SK-N-SH (cell line): ENCODE measurements at regions not wholly inside any gene's neighbourhood (a gene's known extent, or its start where the extent isn't known, plus 50 kb on each side); places are given as distances from the start of the nearest gene placed in this dataset.

Source experiments
- CTCF ChIA-PET: fragments of 300-600, 350-600 bp; formaldehyde crosslinking; extraction: SDS; loops from one replicate; lab custom pipeline; 2021; lab: Yijun Ruan, JAX
- POLR2A ChIA-PET: fragments of 350-600 bp; sonication (Branson Sonifier 250); formaldehyde crosslinking; extraction: SDS; loops from one replicate; lab custom pipeline; 2020; ENCODE audit warnings: antibody characterized with exemption, inconsistent platforms; lab: Yijun Ruan, JAX
- DNase-seq: peaks from one replicate; pipeline ENCODE4 v3.0.0; 2012
- H2AFZ ChIP-seq: fragments of 200-600 bp; sonication (generic); 2 replicates; pipeline ENCODE4 v1.8.1; 2016; ENCODE audit warnings: antibody characterized with exemption, mild to moderate bottlenecking, low read depth
- H3F3A ChIP-seq: fragments of 200-600 bp; sonication (generic); replicated peaks from 2 replicates; pipeline ENCODE3; 2016; ENCODE audit warnings: antibody characterized with exemption, mild to moderate bottlenecking; ENCODE audit not compliant: insufficient read depth
- H3K27ac ChIP-seq, 2 experiments: fragments of 200-500 bp in 1 of 2; fragments of 200-600 bp in 1 of 2; sonication (Bioruptor generic) in 1 of 2; sonication (generic), shearing (Covaris generic) in 1 of 2; 2 replicates each; pipeline versions ENCODE4 v1.5.1 to v1.6.1; 2014 to 2016; ENCODE audit warnings: low read depth in 2 of 2, inconsistent platforms in 1 of 2, low read length in 1 of 2, mild to moderate bottlenecking in 1 of 2, mixed read lengths in 1 of 2
- H3K27me3 ChIP-seq: fragments of 200-600 bp; sonication (generic), shearing (Covaris generic); 2 replicates; pipeline ENCODE4 v1.6.1; 2016; ENCODE audit warnings: mixed run types; ENCODE audit not compliant: insufficient read depth
- H3K36me3 ChIP-seq, 2 experiments: fragments of 200-500 bp in 1 of 2; fragments of 200-600 bp in 1 of 2; sonication (Bioruptor generic) in 1 of 2; sonication (generic) in 1 of 2; replicated peaks in 1 of 2; 2 replicates each; pipeline versions ENCODE3 to v1.5.1; 2014 to 2016; ENCODE audit warnings: low read length in 1 of 2, mild to moderate bottlenecking in 1 of 2; ENCODE audit not compliant: insufficient read depth in 2 of 2, control insufficient read depth in 1 of 2
- H3K4me1 ChIP-seq, 2 experiments: fragments of 200-500 bp in 1 of 2; fragments of 200-600 bp in 1 of 2; sonication (Bioruptor generic) in 1 of 2; sonication (generic), shearing (Covaris generic) in 1 of 2; 2 replicates each; pipeline versions ENCODE4 v1.5.1 to v1.6.1; 2014 to 2016; ENCODE audit warnings: low read depth in 1 of 2, low read length in 1 of 2, mixed run types in 1 of 2; ENCODE audit not compliant: insufficient read depth in 2 of 2, control insufficient read depth in 1 of 2
- H3K4me2 ChIP-seq: fragments of 200-600 bp; sonication (generic), shearing (Covaris generic); 2 replicates; pipeline ENCODE4 v1.6.1; 2017; ENCODE audit warnings: mixed run types
- H3K4me3 ChIP-seq, 2 experiments: fragments of 200-500 bp in 1 of 2; fragments of 200-600 bp in 1 of 2; sonication (Bioruptor generic) in 1 of 2; sonication (generic), shearing (Covaris generic) in 1 of 2; 2 replicates each; pipeline versions ENCODE4 v1.5.1 to v1.8.1; 2014 to 2016; ENCODE audit warnings: low read depth in 2 of 2, inconsistent platforms in 1 of 2, low read length in 1 of 2, mild to moderate bottlenecking in 1 of 2, mixed read lengths in 1 of 2, moderate library complexity in 1 of 2
- H3K79me2 ChIP-seq: fragments of 200-600 bp; sonication (generic); 2 replicates; pipeline ENCODE4 v1.8.1; 2017; ENCODE audit warnings: mild to moderate bottlenecking; ENCODE audit not compliant: insufficient read depth
- H3K9ac ChIP-seq: fragments of 200-600 bp; sonication (generic); 2 replicates; pipeline ENCODE4 v1.6.1; 2017; ENCODE audit warnings: mixed run types
- H3K9me2 ChIP-seq: fragments of 200-600 bp; sonication (generic); 2 replicates; pipeline ENCODE4 v1.6.1; 2017; ENCODE audit warnings: mixed run types
- H3K9me3 ChIP-seq: fragments of 200-600 bp; sonication (generic); 2 replicates; pipeline ENCODE4 v1.6.1; 2017; ENCODE audit warnings: mixed run types, mild to moderate bottlenecking, moderate library complexity
- H4K20me1 ChIP-seq: fragments of 200-600 bp; sonication (generic); 2 replicates; pipeline ENCODE4 v1.6.1; 2017; ENCODE audit warnings: mild to moderate bottlenecking, mixed run types; ENCODE audit not compliant: insufficient read depth
- CHD2 ChIP-seq: fragments of 150-350 bp; IDR thresholded peaks from 2 replicates; pipeline ENCODE4 v1.6.1; 2018; ENCODE audit warnings: low read length; ENCODE audit not compliant: partially characterized antibody
- CTCF ChIP-seq: fragments of 200-600 bp; sonication (generic); IDR thresholded peaks from 2 replicates; pipeline ENCODE4 v1.6.1; 2017; ENCODE audit warnings: antibody characterized with exemption, mild to moderate bottlenecking, moderate library complexity
- ELF1 ChIP-seq: IDR thresholded peaks from 2 replicates; pipeline ENCODE4 v1.4.0; 2012
- EP300 ChIP-seq, 2 experiments: IDR thresholded peaks; 2 replicates each; pipeline versions ENCODE4 v1.4.0 to v1.6.1; 2012; ENCODE audit warnings: borderline replicate concordance in 1 of 2, low read depth in 1 of 2, low read length in 1 of 2
- EZH2phosphoT487 ChIP-seq: fragments of 200-600 bp; sonication (generic); IDR thresholded peaks from 2 replicates; pipeline ENCODE4 v1.6.1; 2017; ENCODE audit warnings: low read depth, mixed run types, mild to moderate bottlenecking, antibody characterized with exemption, moderate library complexity, borderline replicate concordance
- GABPA ChIP-seq: IDR thresholded peaks from 2 replicates; pipeline ENCODE4 v1.4.0; 2012; ENCODE audit warnings: low read depth, mild to moderate bottlenecking
- MEF2A ChIP-seq: IDR thresholded peaks from 2 replicates; pipeline ENCODE4 v1.4.0; 2012; ENCODE audit warnings: low read depth, borderline replicate concordance
- NRF1 ChIP-seq: IDR thresholded peaks from 2 replicates; pipeline ENCODE4 v1.6.1; 2012; ENCODE audit warnings: low read depth, mild to moderate bottlenecking, low read length
- RAD21 ChIP-seq: IDR thresholded peaks from 2 replicates; pipeline ENCODE4 v1.6.1; 2012; ENCODE audit warnings: mild to moderate bottlenecking, low read length
- SIN3A ChIP-seq: IDR thresholded peaks from 2 replicates; pipeline ENCODE4 v1.6.1; 2012; ENCODE audit warnings: low read depth, mild to moderate bottlenecking, low read length, moderate library complexity, borderline replicate concordance
- TCF12 ChIP-seq: IDR thresholded peaks from 2 replicates; pipeline ENCODE4 v1.4.0; 2012
- USF2 ChIP-seq: fragments of 150-350 bp; IDR thresholded peaks from 2 replicates; pipeline ENCODE4 v1.6.1; 2017; ENCODE audit warnings: antibody characterized with exemption, low read length, low read depth, borderline replicate concordance
- WGBS: methylation state at CpG from one replicate; pipeline ENCODE4 v1.1.6; 2017; ENCODE audit warnings: low lambda C conversion rate; 5-methylcytosine and 5-hydroxymethylcytosine counted together

GRCh38 chr13:37984357-37984756 is 114.8 kb upstream of the TRPC4 start:
- H4K20me1 ChIP-seq: no peaks in the 10 kb centered on the region
- no peaks in the 10 kb centered on the region for H3K9me3 ChIP-seq
- H3K9me2 ChIP-seq: no peaks in the 10 kb centered on the region
- ChIA-PET POLR2A (no interaction called here), CTCF (no interaction called here)
- H3F3A ChIP-seq: no peaks in the 10 kb centered on the region
- peak overlapping the region in 1 of 2 experiments; percentile 36; a peak in 1 of 4 replicates for H3K4me3 ChIP-seq
- H3K4me1 ChIP-seq: no peaks in the 10 kb centered on the region; a peak in 1 of 4 replicates
- no peak for DNase-seq
- WGBS: 42% methylated on average over 6 of the region's 6 CpGs
- no peaks in the 10 kb centered on the region for H3K79me2 ChIP-seq
- TF ChIP-seq CTCF (peak; percentile 29), MEF2A (no peak)
- H2AFZ ChIP-seq: no peak overlapping the region
- no peak overlapping the region for H3K4me2 ChIP-seq
- no peak overlapping the region for H3K27ac ChIP-seq
- H3K27me3 ChIP-seq: no peaks in the 10 kb centered on the region
- no peak overlapping the region for H3K9ac ChIP-seq
- H3K36me3 ChIP-seq: no peaks in the 10 kb centered on the region

GRCh38 chr13:37981932-37982331 is 112.4 kb upstream of the TRPC4 start:
- CTCF ChIA-PET: interaction anchor here (0.9 kb wide), 1 partner anchor 18 kb away, joined by 3 read pairs; no protein-coding TSS in a partner anchor
- TF ChIP-seq EP300 (IDR thresholded peaks at IDR 0.05; ENCODE audit: borderline replicate concordance in 1 of 2, low read depth in 1 of 2, low read length in 1 of 2) (no peak), EZH2phosphoT487 (no peak), SIN3A (no peak), RAD21 (no peak)
- Histone ChIP-seq H3K9me3 (no peaks in the 10 kb centered on the region), H3K36me3 (no peaks in the 10 kb centered on the region), H3K4me2 (no peak overlapping the region), H3K4me1 (no peaks in the 10 kb centered on the region; a peak in 1 of 4 replicates), H3F3A (no peaks in the 10 kb centered on the region), H3K79me2 (no peaks in the 10 kb centered on the region), H2AFZ (no peak overlapping the region), H3K9ac (no peak overlapping the region), H3K4me3 (no peak overlapping the region), H3K9me2 (no peaks in the 10 kb centered on the region), H4K20me1 (no peaks in the 10 kb centered on the region), H3K27ac (no peak overlapping the region), H3K27me3 (no peaks in the 10 kb centered on the region)
- POLR2A ChIA-PET: no interaction called here
- DNase-seq: no peak

- no peak overlapping the region for H3K27ac ChIP-seq
- no peak overlapping the region for H3K4me3 ChIP-seq
- H3K27me3 ChIP-seq: no peaks in the 10 kb centered on the region
- H2AFZ ChIP-seq: no peak overlapping the region
- no peaks in the 10 kb centered on the region for H3K9me2 ChIP-seq
- H3F3A ChIP-seq: no peaks in the 10 kb centered on the region
- H3K4me2 ChIP-seq: no peak overlapping the region
- WGBS: 1% methylated on average over 2 of the region's 2 CpGs
- H3K9me3 ChIP-seq: no peaks in the 10 kb centered on the region
- no peaks in the 10 kb centered on the region for H4K20me1 ChIP-seq
- no peaks in the 10 kb centered on the region for H3K4me1 ChIP-seq
- H3K36me3 ChIP-seq: no peaks in the 10 kb centered on the region
- TF ChIP-seq GABPA (no peak), TCF12 (no peak), ELF1 (no peak), CHD2 (no peak), USF2 (no peak), NRF1 (no peak)
- POLR2A ChIA-PET: no interaction called here
- H3K79me2 ChIP-seq: no peaks in the 10 kb centered on the region
- CTCF ChIA-PET: no interaction called here
- no peak overlapping the region for H3K9ac ChIP-seq
- no peak for DNase-seq
Observed at GRCh38 chr13:37978680-37979079, 109.1 kb upstream of the TRPC4 start.
